Thyroid gland (tissue), 4 donors: ENCODE measurements at regions not wholly inside any gene's neighbourhood (a gene's known extent, or its start where the extent isn't known, plus 50 kb on each side); places are given as distances from the start of the nearest gene placed in this dataset.

Source experiments
- DNase-seq, 2 donors: peaks; one replicate each; pipeline ENCODE4 v3.0.0-alpha.2; 2019
- H3K27ac ChIP-seq, 3 donors: fragments of 200-600 bp; sonication (generic); 1 replicate in 2 of 3; 2 replicates in 1 of 3; pipeline ENCODE4 v1.5.1; 2016 to 2019; ENCODE audit warnings: mild to moderate bottlenecking in 1 of 3, moderate library complexity in 1 of 3
- H3K27me3 ChIP-seq: fragments of 200-600 bp; sonication (generic); one replicate; pipeline ENCODE4 v1.5.1; 2019
- H3K36me3 ChIP-seq, 2 donors: fragments of 200-600 bp; sonication (generic); one replicate each; pipeline ENCODE4 v1.5.1; 2016 to 2019
- H3K4me1 ChIP-seq, 2 donors: fragments of 200-600 bp; sonication (generic); one replicate each; pipeline ENCODE4 v1.5.1; 2017 to 2019
- H3K4me3 ChIP-seq, 3 donors: fragments of 200-600 bp; sonication (generic); replicated peaks in 1 of 3; 1 replicate in 2 of 3; 2 replicates in 1 of 3; pipeline ENCODE4 v1.5.1; 2016; ENCODE audit warnings: mild to moderate bottlenecking in 1 of 3
- H3K9me3 ChIP-seq: fragments of 200-600 bp; sonication (generic); one replicate; pipeline ENCODE4 v1.5.1; 2017
- CTCF ChIP-seq, 6 experiments: fragments of 200-600 bp in 3 of 6; fragments of 450-650 bp in 3 of 6; sonication (generic) in 3 of 6; IDR thresholded peaks; one replicate each; pipeline ENCODE4 v1.5.1; 2016 to 2019; ENCODE audit warnings: antibody characterized with exemption in 6 of 6, mild to moderate bottlenecking in 2 of 6, inconsistent platforms in 1 of 6, moderate library complexity in 1 of 6
- POLR2A ChIP-seq, 2 donors: fragments of 450-650 bp; IDR thresholded peaks; one replicate each; pipeline ENCODE4 v1.6.1; 2017; ENCODE audit warnings: antibody characterized with exemption in 2 of 2, mild to moderate bottlenecking in 2 of 2, moderate library complexity in 1 of 2
- whole genome bisulfite sequencing, 2 donors: methylation state at CpG; one replicate each; pipeline ENCODE4 v1.1.5; 2017; 5-methylcytosine and 5-hydroxymethylcytosine counted together
- intact Hi-C: fragments of 100-400 bp; cut with DNase I; formaldehyde crosslinking; loops from one replicate; pipeline ENCODE4 v1.15.1; 2023

DNA sequence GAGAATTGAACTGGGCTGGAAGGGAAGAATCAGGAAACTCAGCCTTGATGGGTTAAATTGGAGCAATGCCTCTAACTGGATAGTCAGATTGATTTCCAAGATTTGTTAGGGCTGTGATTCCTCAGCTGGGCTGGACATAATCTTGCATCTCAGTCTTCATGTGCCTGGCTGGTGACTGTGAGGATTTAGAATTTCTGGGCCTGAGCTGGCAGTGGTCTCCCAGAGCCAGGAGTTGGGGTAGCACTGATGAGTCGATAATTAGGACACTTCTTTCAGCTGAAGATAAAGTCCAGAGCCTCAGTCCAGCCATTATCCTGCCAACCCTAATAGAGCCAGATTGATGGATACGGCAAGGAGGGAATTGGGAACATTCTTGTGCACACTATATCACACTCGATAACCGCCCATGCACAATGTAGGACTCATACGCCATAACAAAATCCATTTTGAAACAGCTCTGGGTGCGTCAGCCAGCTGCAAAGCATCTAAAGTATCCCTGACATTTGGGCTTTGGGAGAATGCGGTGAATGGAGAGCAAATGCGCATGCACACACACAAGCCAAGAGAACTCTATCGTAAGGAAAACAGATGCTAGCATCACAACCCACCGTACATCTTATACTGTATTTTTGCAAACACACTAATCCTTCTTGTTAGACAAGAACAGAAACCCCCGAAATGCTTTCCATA lies 405.1 kb upstream of the KLF4 start:
- H3K4me3 ChIP-seq = no peak overlapping the region

DNA sequence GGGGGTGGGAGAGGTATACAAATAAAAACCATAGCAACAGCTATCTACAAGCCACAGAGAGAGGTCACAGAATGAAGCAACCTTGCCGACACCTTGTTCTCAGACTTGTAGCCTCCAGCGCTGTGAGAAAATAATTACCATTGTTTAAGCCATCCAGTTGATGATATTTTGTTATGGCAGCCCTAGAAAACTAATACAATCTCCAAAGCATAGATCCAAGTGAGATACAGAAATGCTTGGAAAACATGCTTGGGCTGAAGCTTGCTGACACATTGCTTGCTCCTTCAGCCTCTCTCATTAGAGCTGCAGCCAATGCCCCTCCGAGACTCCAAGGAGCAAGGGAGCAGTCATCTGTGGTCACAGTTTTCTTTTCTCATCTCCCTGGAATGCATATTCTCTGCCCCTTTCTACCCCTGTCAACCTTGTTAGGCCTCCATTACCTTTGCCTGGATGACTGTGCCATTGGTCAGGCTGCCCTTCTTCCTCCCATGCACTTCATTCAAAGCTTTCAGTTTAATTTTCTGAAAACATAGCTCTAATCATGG lies 401.4 kb upstream of the KLF4 start:
- TF ChIP-seq CTCF (IDR thresholded peaks at IDR 0.05) (no peak), POLR2A (IDR thresholded peaks at IDR 0.05) (no peak)
- DNase-seq = no peak
- Histone ChIP-seq H3K27ac (no peak overlapping the region), H3K4me3 (no peak overlapping the region), H3K27me3 (no peaks in the 10 kb centered on the region), H3K36me3 (no peaks in the 10 kb centered on the region), H3K4me1 (no peaks in the 10 kb centered on the region), H3K9me3 (no peaks in the 10 kb centered on the region)
- intact Hi-C loops = no loop called here
- WGBS, 2 donors = 72 to 74% methylated on average over 3 of the region's 3 CpGs

More for the DNA sequence above, 405.1 kb upstream of the KLF4 start:
- Histone ChIP-seq H3K36me3 (no peaks in the 10 kb centered on the region), H3K4me1 (no peaks in the 10 kb centered on the region), H3K9me3 (no peaks in the 10 kb centered on the region), H3K27ac (no peak overlapping the region), H3K27me3 (no peaks in the 10 kb centered on the region)
- WGBS, 2 donors = 82 to 83% methylated on average over 11 of the region's 11 CpGs
- intact Hi-C loops = no loop called here
- no peak for DNase-seq
- TF ChIP-seq CTCF (IDR thresholded peaks at IDR 0.05) (no peak), POLR2A (IDR thresholded peaks at IDR 0.05) (no peak)

GRCh38 chr9:107888773-107889227 lies 399.2 kb upstream of the KLF4 start:
- no peaks in the 10 kb centered on the region for H3K9me3 ChIP-seq
- DNase-seq = no peak
- no peak overlapping the region for H3K27ac ChIP-seq
- no peaks in the 10 kb centered on the region for H3K4me1 ChIP-seq
- 88 to 100% methylated on average over 2 of the region's 2 CpGs for WGBS, 2 donors
- H3K4me3 ChIP-seq = no peak overlapping the region
- TF ChIP-seq CTCF (IDR thresholded peaks at IDR 0.05) = no peak
- TF ChIP-seq POLR2A (IDR thresholded peaks at IDR 0.05) = no peak
- H3K36me3 ChIP-seq = no peaks in the 10 kb centered on the region
- intact Hi-C loops = no loop called here
- no peaks in the 10 kb centered on the region for H3K27me3 ChIP-seq

- Histone ChIP-seq H3K4me3 (no peak overlapping the region), H3K9me3 (no peaks in the 10 kb centered on the region), H3K27ac (no peak overlapping the region), H3K27me3 (no peaks in the 10 kb centered on the region), H3K4me1 (no peaks in the 10 kb centered on the region), H3K36me3 (no peaks in the 10 kb centered on the region)
- no peak for DNase-seq
- intact Hi-C loops = no loop called here
- no peak for TF ChIP-seq POLR2A (IDR thresholded peaks at IDR 0.05)
- no peak for TF ChIP-seq CTCF (IDR thresholded peaks at IDR 0.05)
Measured at GRCh38 chr9:107886826-107887225, 397.3 kb upstream of the KLF4 start.

GRCh38 chr9:107883496-107884124 lies 394.0 kb upstream of the KLF4 start:
- no peaks in the 10 kb centered on the region for H3K36me3 ChIP-seq
- peak in 1 of 2 donors; percentile 22 for DNase-seq
- intact Hi-C loops = no loop called here

More at GRCh38 chr9:107883496-107884124, 394.0 kb upstream of the KLF4 start:
- H3K27me3 ChIP-seq = no peaks in the 10 kb centered on the region
- H3K9me3 ChIP-seq = no peaks in the 10 kb centered on the region
- H3K4me3 ChIP-seq = no peak overlapping the region
- H3K27ac ChIP-seq = no peak overlapping the region
- H3K4me1 ChIP-seq = no peaks in the 10 kb centered on the region
- WGBS, 2 donors = 63 to 64% methylated on average over 4 of the region's 4 CpGs
- TF ChIP-seq POLR2A (IDR thresholded peaks at IDR 0.05) (no peak), CTCF (IDR thresholded peaks at IDR 0.05) (no peak)
